SH-SY5Y (cell line): ENCODE measurements at regions not wholly inside any gene's neighbourhood (a gene's known extent, or its start where the extent isn't known, plus 50 kb on each side); places are given as distances from the start of the nearest gene placed in this dataset.
A peak's percentile ranks its signal among the peaks of the same experiment; 100 is the strongest.

Experiments used
- GATA2 ChIP-seq: IDR thresholded peaks from 2 replicates; pipeline ENCODE4 v1.6.1; 2011; ENCODE audit warnings: mild to moderate bottlenecking, low read depth, low read length
- GATA3 ChIP-seq: IDR thresholded peaks from 2 replicates; pipeline ENCODE4 v1.6.1; 2011; ENCODE audit warnings: low read depth, mild to moderate bottlenecking, low read length, moderate library complexity

DNA sequence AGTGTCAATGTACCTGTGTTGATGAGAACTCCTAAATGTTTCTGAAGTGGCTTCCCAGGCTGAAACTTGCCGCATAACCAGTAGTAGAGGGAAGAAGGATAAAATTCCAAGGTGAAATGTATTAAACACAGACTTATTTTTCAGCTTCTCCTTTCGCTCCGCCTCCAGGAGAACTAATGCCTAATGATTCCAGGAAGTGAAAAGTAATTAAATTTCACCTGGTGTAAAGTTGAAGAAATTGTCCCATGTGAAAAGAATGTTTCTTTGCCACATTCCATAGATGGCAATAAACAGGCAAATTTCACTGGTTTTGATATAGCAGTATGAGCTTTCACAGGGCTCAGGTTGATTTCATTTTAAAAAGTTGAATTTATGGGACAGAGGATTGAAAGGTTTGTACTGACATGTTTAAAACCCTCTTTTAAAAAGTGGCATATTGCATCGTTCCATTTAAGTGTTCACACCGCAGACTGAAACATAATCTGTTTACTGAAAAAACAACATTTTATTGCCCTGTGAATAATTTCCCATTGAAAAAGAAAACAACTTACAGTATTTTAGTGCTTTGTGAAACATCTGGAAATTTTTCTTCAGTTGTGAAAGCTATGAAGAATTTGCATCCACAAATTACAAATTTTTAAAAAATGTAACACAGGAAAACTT lies 453.4 kb upstream of the NFE2L3 start:
- TF ChIP-seq GATA3 (no peak), GATA2 (no peak)

DNA sequence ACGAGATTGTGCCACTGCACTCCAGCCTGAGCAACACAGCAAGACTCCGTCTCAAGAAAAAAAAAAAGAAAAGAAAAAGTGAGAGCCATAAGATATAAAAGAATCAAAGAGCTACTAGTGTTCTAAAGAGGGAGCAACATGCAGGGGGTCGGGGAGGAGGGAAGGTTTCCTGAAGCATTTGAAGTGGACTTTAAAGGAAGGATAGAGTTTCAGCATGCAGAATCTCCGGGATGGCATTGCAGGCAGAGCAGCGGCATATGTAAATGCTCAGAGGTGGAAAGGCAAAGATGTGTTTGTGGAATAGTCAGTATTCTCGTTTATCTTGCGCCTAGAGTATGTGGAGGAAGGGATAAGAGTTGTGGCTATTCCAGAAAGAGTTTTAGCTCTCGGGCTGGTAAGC lies 447.6 kb upstream of the NFE2L3 start:
- TF ChIP-seq GATA3 (no peak), GATA2 (no peak)

DNA sequence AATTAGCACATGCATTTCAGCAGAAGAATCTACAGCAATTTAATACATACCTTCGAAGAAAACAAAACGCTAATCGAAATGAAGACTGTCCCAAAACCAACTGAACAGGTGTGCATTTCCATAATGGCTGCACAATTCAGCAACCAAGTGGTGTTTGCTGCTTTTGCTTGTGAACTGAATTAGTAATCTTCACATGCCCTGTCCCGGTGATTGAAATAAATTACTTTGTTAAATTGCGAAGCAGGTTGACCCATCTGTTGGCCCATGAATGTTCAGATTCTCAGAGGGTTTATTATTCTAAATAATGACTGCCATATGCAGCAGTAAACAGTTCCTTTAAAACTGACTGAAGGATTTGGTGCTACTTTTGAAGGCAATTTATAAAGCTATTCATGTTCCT lies 445.2 kb upstream of the NFE2L3 start:
- TF ChIP-seq GATA3, result no peak
- TF ChIP-seq GATA2, result no peak

DNA sequence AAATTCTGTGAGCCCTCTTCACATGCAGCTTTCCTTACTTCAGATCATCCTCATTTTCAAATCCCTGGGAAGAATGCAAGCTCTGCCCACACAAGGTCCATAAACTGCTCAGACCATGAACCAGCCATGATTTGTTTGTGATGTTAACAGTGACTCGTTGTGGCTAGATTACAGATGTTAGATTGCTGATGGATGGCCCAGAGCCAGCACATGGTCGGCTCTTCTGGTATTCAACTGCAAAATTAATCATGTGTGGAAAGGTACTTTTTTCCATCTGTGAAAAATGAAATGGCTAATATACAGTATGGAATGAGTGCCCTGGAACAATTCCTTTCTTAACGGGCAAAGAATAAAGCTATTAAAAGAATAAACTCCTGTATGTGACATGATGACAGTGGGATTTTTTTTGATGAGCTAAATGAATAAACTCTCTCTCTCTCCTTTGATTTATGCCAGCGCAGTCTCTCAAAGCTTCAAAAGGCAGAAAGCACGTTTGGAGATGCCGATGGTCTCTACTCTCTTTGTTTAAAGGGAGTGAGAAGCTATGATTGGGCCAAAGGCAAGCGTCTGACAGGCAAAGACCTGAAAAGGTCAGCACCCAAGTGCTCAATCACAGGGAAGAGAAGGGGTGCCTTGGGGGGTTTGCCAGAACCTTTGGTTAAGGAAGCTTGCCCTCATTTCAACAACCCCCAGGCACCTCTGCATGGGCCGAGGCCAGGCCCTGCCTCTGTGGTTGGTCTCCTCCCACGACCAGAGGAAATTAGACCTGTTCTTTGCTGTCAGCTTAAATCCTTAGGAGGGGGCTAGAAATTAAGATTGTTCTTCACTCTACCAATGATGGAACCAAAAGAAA lies 444.0 kb upstream of the NFE2L3 start:
- TF ChIP-seq GATA2, result peak; percentile 88
- peak; percentile 54; the same call in 1 of the 2 replicates for TF ChIP-seq GATA3

DNA sequence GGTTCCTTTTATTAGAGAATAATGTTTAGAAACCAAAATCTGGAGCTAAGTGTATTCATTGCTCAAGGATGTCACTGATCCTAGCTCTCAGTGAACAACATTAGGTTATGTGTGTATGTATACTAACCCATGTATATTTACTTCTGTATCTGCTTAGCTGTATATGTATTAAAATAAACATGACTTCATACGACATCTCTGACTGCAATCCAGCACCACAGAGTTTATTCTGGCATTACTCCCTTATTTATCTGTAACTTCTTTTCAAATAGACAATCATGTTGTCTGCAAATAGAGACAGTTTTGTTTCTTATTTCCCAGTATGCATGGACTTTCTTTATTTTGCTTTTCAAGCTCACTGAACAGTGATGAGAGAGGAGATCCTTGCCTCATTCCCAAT lies 441.0 kb upstream of the NFE2L3 start:
- TF ChIP-seq GATA3 (no peak), GATA2 (no peak)

DNA sequence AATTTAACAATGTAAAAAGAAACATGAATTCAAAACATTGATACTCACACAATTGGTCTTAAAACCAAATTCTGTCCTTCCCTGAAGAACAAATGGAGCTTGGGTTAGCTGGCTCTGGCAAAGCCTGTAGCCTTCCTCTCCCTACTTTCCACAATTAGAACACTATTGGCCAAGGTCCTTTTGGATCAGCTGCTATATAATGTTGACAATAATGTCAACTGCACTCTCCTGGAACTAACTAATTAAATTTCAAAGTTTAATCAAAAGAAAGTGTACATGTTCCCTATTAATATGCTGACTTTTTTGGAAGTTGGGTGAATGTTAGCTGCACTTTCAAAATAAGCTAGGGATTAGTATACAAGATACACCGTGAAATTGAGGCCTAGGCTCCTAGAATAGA lies 440.1 kb upstream of the NFE2L3 start:
- TF ChIP-seq GATA3 (no peak), GATA2 (no peak)

DNA sequence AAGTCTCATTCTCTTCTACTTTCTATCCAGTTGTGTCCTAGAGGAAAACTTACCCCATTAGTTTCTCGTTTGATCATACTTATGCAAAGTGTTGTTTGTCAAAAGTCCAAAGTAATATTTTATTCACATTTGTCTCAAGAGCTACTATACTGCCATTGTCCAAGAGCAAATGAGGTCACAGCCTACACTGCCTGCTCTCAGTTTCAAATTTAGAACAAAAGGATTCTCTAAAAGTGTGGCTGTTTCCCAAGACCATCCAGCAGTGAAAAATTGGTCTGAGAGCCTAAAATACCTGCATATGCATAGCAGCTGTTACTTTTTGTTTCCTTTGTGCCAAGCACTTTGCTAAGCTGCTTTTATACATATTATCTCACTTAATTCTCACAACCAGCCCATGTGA lies 439.5 kb upstream of the NFE2L3 start:
- no peak for TF ChIP-seq GATA3
- TF ChIP-seq GATA2, result no peak

DNA sequence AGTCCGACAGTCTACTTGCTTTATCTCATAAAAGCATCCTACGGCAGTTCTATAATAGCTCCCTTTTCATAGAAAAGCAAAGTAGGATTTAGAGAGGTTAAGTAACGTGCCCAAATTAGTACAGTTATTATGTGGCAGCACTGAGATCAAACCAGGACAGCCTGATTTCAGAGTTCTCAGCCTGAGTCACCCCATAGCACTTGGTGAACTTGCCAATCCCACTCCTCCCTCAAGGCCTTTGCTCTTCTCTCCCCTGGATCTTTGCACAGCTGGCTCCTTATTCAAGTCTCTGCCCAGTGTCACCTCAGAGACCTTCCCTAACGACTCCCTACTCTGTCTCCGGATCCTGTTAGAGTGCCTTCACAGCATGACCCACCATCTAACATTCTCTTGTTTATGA lies 438.0 kb upstream of the NFE2L3 start:
- no peak for TF ChIP-seq GATA2
- no peak for TF ChIP-seq GATA3

DNA sequence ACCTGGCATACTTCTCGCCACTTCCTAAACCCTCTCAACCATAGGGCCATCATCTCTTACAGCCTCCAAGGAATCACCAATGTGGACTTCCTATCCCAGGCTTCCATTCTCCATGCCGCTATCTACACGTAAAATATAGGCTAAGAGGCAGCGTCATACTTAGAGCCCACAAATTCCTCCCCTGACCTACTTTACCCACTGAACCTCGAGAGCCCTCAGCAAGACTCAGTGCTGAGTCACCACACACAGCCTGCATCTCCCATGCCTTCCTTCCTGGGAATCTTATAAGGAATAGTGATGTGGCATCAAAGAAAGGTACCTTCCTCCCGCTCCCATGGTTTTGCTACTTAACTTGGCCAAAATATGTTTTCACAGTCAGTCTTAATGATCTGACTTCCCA lies 435.6 kb upstream of the NFE2L3 start:
- no peak for TF ChIP-seq GATA2

DNA sequence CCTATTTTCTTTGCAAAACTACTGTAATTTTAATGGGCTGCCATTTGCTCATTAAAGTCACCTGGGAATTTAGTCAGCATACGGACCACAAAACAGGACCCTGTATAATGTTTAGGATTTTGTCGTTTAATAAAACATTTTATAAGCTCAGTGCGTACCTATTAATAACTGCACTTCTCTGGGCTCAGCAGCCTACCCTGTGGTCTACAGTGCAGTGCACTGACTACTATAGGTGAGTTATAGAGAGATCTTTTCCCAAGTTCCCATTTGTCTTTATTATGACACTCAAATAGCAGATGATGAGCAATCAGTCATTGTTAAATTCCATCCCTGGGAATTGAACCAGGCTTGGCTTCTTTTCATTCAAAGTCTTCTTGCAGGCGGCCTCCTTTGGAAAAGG lies 433.4 kb upstream of the NFE2L3 start:
- TF ChIP-seq GATA3, result no peak
- TF ChIP-seq GATA2, result no peak

DNA sequence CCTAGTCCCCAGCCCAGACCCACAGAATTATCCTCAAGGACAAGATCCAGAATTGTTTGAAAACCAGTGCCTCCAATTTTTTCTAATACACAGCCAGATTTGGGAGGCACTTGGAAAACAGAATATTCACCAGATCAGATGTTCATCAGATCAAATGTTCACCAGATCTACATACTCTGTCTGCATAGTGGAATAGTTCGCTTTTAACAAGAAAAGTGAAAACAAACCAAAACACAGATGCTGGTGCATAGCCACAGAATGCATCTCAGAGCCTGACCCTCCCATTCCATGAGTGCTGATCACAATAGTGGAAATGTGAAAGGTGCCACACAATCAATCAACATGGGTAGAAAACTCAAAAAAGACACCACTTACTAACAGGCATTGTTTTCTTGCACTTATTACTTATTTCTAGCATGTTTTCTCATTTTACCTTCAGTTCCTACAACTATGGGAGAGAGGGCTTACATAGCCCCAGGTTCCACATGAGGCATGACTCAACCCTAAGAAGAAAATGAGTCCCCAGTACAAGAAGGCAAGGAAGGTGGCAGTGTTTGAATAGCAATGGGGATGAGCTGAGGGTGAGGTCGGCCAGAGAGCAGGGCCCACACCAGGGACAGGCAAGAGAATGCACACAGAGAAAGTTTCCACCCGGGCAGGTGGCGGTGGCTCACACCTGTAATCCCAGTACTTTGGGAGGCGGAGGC lies 432.7 kb upstream of the NFE2L3 start:
- TF ChIP-seq GATA3, result no peak
- no peak for TF ChIP-seq GATA2

DNA sequence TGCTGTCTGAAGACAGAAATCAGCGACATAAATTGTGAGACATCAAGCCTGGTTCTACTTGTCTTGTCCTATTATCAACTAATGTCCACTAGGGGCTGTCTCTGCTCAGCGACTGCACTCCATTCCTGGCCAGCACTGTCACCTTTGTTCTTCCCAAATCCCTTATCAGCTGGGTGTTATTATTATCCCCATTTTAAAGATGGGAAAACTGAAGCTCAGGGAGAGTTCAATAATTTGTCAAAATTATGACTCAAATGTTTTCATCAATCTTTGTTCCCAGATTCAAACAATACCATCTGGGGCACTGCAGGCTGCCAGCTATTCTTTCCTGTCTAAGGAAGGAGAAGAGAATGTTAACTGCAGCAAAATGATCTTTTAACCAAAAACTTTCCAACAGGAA lies 431.6 kb upstream of the NFE2L3 start:
- TF ChIP-seq GATA2 (no peak), GATA3 (no peak)

DNA sequence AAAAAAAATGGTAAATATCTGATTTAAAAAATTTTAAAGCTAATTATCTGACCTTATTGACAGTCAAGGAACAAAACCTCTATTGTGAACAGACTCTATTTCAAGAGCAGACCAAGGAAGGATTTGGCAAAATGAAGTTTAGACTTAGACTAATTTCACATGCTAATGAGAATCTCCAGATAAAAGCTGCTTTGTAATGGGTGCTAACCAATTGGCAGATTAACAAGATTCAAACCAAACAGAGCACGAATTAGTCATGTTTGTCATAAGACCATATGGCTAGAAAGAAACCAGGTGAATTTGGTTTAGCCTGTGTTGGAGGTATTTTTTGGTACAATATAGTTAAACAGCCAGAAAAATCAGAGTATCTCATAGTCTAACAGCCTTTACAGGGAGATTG lies 429.1 kb upstream of the NFE2L3 start:
- no peak for TF ChIP-seq GATA2

DNA sequence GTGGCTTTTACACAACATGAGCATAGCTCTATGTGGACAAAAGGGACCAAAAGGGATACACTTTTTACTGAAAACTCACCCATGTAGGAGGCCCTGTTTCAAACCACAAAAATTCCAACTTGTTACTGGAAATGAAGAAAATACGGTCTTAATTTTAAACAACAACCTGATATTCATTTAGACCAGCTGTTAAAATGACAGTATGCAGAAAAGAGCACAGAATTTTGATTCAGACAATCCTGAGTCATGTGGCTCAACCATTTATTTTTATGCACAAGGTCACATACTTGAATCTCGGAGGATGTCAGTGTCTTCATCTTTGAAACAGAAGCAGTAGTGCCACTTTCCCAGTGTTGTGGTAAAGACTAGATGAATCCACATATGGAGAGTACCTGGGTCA lies 426.5 kb upstream of the NFE2L3 start:
- TF ChIP-seq GATA2, result no peak
- TF ChIP-seq GATA3, result no peak
